HCT116 (cell line): ENCODE measurements at regions not wholly inside any gene's neighbourhood (a gene's known extent, or its start where the extent isn't known, plus 50 kb on each side); places are given as distances from the start of the nearest gene placed in this dataset.

ENCODE experiments used
- ATAC-seq: fragments of 200-7000 bp; cut with Tn5 transposase; 2 replicates; pipeline ENCODE4 v1.9.1; 2020; ENCODE audit warnings: mild to moderate bottlenecking, moderate library complexity
- BruUV-seq: library from RNA; stranded (reverse); fragments of 400-500 nt; replicated peaks from 2 replicates; lab custom pipeline; 2021; lab: Mats Ljungman, UMichigan
- CTCF ChIA-PET: fragments of 300-600 bp; sonication (Branson Sonifier 250); formaldehyde crosslinking; loops from one replicate; lab custom pipeline; 2021; ENCODE audit warnings: antibody characterized with exemption; lab: Charles Lee
- POLR2A ChIA-PET: fragments of 300-600, 350-600 bp; sonication (Branson Sonifier 250); formaldehyde crosslinking; loops from one replicate; lab custom pipeline; 2021; ENCODE audit warnings: antibody characterized with exemption; lab: Charles Lee
- RAD21 ChIA-PET, 2 experiments: fragments of 300-600 bp; sonication (Branson Sonifier 250); formaldehyde crosslinking; loops; one replicate each; lab custom pipeline; 2023; ENCODE audit warnings: low total read pairs in 2 of 2; ENCODE audit not compliant: uncharacterized antibody in 2 of 2, unreplicated experiment in 2 of 2, low non-redundant PET in 1 of 2; lab: Charles Lee
- DNase-seq: peaks from one replicate; pipeline ENCODE4 v3.0.0-alpha.2; 2010; ENCODE audit warnings: low read depth, low spot score
- H2AFZ ChIP-seq: fragments of 200-600 bp; shearing (Covaris generic), sonication (generic); 2 replicates; pipeline ENCODE4 v1.6.1; 2017; ENCODE audit warnings: low read depth, mixed run types, mixed read lengths, antibody characterized with exemption, low read length; ENCODE audit not compliant: poor library complexity, severe bottlenecking
- H3K27ac ChIP-seq: 2 replicates; pipeline ENCODE4 v1.5.1; 2012; ENCODE audit warnings: low read depth, low read length
- H3K27me3 ChIP-seq: fragments of 200-600 bp; sonication (generic); 2 replicates; pipeline ENCODE4 v1.6.1; 2016; ENCODE audit warnings: mixed run types, low read length, mixed read lengths; ENCODE audit not compliant: insufficient read depth
- H3K36me3 ChIP-seq, 2 experiments: fragments of 200-500 bp in 1 of 2; fragments of 200-600 bp in 1 of 2; sonication (Bioruptor generic) in 1 of 2; sonication (generic) in 1 of 2; 2 replicates each; pipeline versions ENCODE4 v1.5.1 to v1.6.1; 2014 to 2016; ENCODE audit warnings: low read length in 2 of 2, inconsistent platforms in 1 of 2, mixed read lengths in 1 of 2, mixed run types in 1 of 2; ENCODE audit not compliant: insufficient read depth in 2 of 2, control insufficient read depth in 1 of 2
- H3K4me1 ChIP-seq, 2 experiments: fragments of 200-600 bp in 1 of 2; sonication (generic) in 1 of 2; 2 replicates each; pipeline versions ENCODE4 v1.5.1 to v1.6.1; 2012 to 2017; ENCODE audit warnings: low read length in 2 of 2, inconsistent platforms in 1 of 2, mild to moderate bottlenecking in 1 of 2, mixed read lengths in 1 of 2, mixed run types in 1 of 2, moderate library complexity in 1 of 2; ENCODE audit not compliant: insufficient read depth in 2 of 2, control insufficient read depth in 1 of 2
- H3K4me2 ChIP-seq: fragments of 200-600 bp; sonication (generic); 2 replicates; pipeline ENCODE4 v1.6.1; 2017; ENCODE audit warnings: mixed run types, low read length, mixed read lengths
- H3K4me3 ChIP-seq, 2 experiments: fragments of 200-600 bp in 1 of 2; sonication (generic) in 1 of 2; replicated peaks in 1 of 2; 2 replicates each; pipeline ENCODE4 v1.5.1; 2011 to 2016; ENCODE audit warnings: low read length in 2 of 2, control low read depth in 1 of 2, low read depth in 1 of 2, mild to moderate bottlenecking in 1 of 2, mixed read lengths in 1 of 2, mixed run types in 1 of 2
- H3K79me2 ChIP-seq: fragments of 200-600 bp; sonication (generic); 2 replicates; pipeline ENCODE4 v1.6.1; 2017; ENCODE audit warnings: mild to moderate bottlenecking, mixed run types, low read length, moderate library complexity, mixed read lengths; ENCODE audit not compliant: insufficient read depth
- H3K9ac ChIP-seq: fragments of 200-600 bp; sonication (generic); 2 replicates; pipeline ENCODE4 v1.6.1; 2016; ENCODE audit warnings: low read length, mixed read lengths
- H3K9me2 ChIP-seq: fragments of 200-600 bp; sonication (generic), shearing (Covaris generic); 2 replicates; pipeline ENCODE4 v1.6.1; 2017; ENCODE audit warnings: mixed run types, mild to moderate bottlenecking, moderate library complexity; ENCODE audit not compliant: insufficient read depth
- H3K9me3 ChIP-seq, 2 experiments: fragments of 200-500 bp in 1 of 2; fragments of 200-600 bp in 1 of 2; sonication (Bioruptor generic) in 1 of 2; sonication (generic) in 1 of 2; 2 replicates each; pipeline ENCODE4 v1.6.1; 2014 to 2017; ENCODE audit warnings: low read length in 2 of 2, mixed read lengths in 2 of 2, inconsistent platforms in 1 of 2, low read depth in 1 of 2, mild to moderate bottlenecking in 1 of 2, mixed run types in 1 of 2, moderate library complexity in 1 of 2; ENCODE audit not compliant: control insufficient read depth in 1 of 2, insufficient read depth in 1 of 2
- H4K20me1 ChIP-seq: fragments of 200-600 bp; sonication (generic), shearing (Covaris generic); 2 replicates; pipeline ENCODE4 v1.6.1; 2017; ENCODE audit warnings: mixed run types, mild to moderate bottlenecking, moderate library complexity; ENCODE audit not compliant: insufficient read depth
- CBX3 ChIP-seq: IDR thresholded peaks from 2 replicates; pipeline ENCODE4 v1.6.1; 2012; ENCODE audit warnings: low read depth
- EGR1 ChIP-seq: IDR thresholded peaks from 2 replicates; pipeline ENCODE4 v1.6.1; 2012; ENCODE audit warnings: low read depth
- EZH2 ChIP-seq: fragments of 200-600 bp; sonication (generic); IDR thresholded peaks from 2 replicates; pipeline ENCODE4 v1.6.1; 2017; ENCODE audit warnings: antibody characterized with exemption, mixed run types
- EZH2phosphoT487 ChIP-seq: fragments of 200-600 bp; IDR thresholded peaks from 2 replicates; pipeline ENCODE4 v1.6.1; 2018; ENCODE audit warnings: antibody characterized with exemption, borderline replicate concordance
- FOSL1 ChIP-seq: IDR thresholded peaks from 2 replicates; pipeline ENCODE4 v1.6.1; 2012; ENCODE audit warnings: low read depth
- POLR2A ChIP-seq: IDR thresholded peaks from 2 replicates; pipeline ENCODE4 v1.7.0; 2011; ENCODE audit warnings: borderline replicate concordance; ENCODE audit not compliant: insufficient read depth, insufficient read length; ENCODE audit errors: extremely low read depth
- POLR2AphosphoS5 ChIP-seq: IDR thresholded peaks from 2 replicates; pipeline ENCODE4 v1.6.1; 2011; ENCODE audit warnings: mild to moderate bottlenecking, low read depth, low read length, moderate library complexity
- SIN3A ChIP-seq: IDR thresholded peaks from 2 replicates; pipeline ENCODE4 v1.6.1; 2012; ENCODE audit warnings: low read depth
- YY1 ChIP-seq: IDR thresholded peaks from 2 replicates; pipeline ENCODE4 v1.6.1; 2011; ENCODE audit warnings: low read length, low read depth, moderate library complexity, mild to moderate bottlenecking; ENCODE audit not compliant: insufficient replicate concordance; ENCODE audit errors: extremely low read depth
- ZFX ChIP-seq: fragments of 450-650 bp; IDR thresholded peaks from 2 replicates; pipeline ENCODE4 v1.6.1; 2017
- intact Hi-C: fragments of 100-400 bp; cut with micrococcal nuclease; formaldehyde crosslinking; loops from 2 replicates; pipeline ENCODE4 v1.10.0; 2022

GRCh38 chrY:15418613-15419012 is 894.3 kb downstream of the NLGN4Y start:
- POLR2A ChIA-PET: no interaction called here
- H2AFZ ChIP-seq: no peak overlapping the region
- H3K36me3 ChIP-seq: no peaks in the 10 kb centered on the region
- ATAC-seq: no peak
- intact Hi-C loops: no loop called here
- H3K27ac ChIP-seq: no peak overlapping the region
- no peaks in the 10 kb centered on the region for H3K9me3 ChIP-seq
- no peak overlapping the region for H3K4me3 ChIP-seq
- no peaks in the 10 kb centered on the region for H3K79me2 ChIP-seq
- CTCF ChIA-PET: no interaction called here
- BruUV-seq: no TSS peak
- no peaks in the 10 kb centered on the region for H3K4me1 ChIP-seq
- H3K4me2 ChIP-seq: no peak overlapping the region
- no peak for TF ChIP-seq CBX3
- no peak for TF ChIP-seq EZH2
- no peak for TF ChIP-seq YY1
- no peak for TF ChIP-seq EGR1
- TF ChIP-seq POLR2A: no peak
- no peak for TF ChIP-seq EZH2phosphoT487
- TF ChIP-seq, all 23 proteins: peak for 0
- H3K27me3 ChIP-seq: no peaks in the 10 kb centered on the region
- H4K20me1 ChIP-seq: no peaks in the 10 kb centered on the region
- no peak for DNase-seq
- H3K9ac ChIP-seq: no peak overlapping the region
- no peaks in the 10 kb centered on the region for H3K9me2 ChIP-seq
- RAD21 ChIA-PET: no interaction called here

- ATAC-seq: no peak
- no peak for TF ChIP-seq FOSL1
- TF ChIP-seq EZH2: no peak
- no peak for TF ChIP-seq EGR1
- no peak for TF ChIP-seq SIN3A
- TF ChIP-seq CBX3: no peak
- no peak for TF ChIP-seq ZFX
- no peak for TF ChIP-seq POLR2AphosphoS5
- Histone ChIP-seq H4K20me1 (no peaks in the 10 kb centered on the region), H3K27me3 (no peaks in the 10 kb centered on the region), H3K27ac (no peak overlapping the region), H3K9me3 (no peaks in the 10 kb centered on the region), H3K79me2 (no peaks in the 10 kb centered on the region), H2AFZ (no peak overlapping the region), H3K9me2 (no peaks in the 10 kb centered on the region), H3K9ac (no peak overlapping the region), H3K4me1 (no peaks in the 10 kb centered on the region), H3K36me3 (no peaks in the 10 kb centered on the region), H3K4me3 (no peak overlapping the region), H3K4me2 (no peak overlapping the region)
- no peak for DNase-seq
- intact Hi-C loops: no loop called here
- POLR2A ChIA-PET: no interaction called here
- CTCF ChIA-PET: no interaction called here
- RAD21 ChIA-PET: no interaction called here
- BruUV-seq: no TSS peak
Measured at GRCh38 chrY:15424665-15425132, 900.4 kb downstream of the NLGN4Y start.
